Stimulated activated CD4-positive, alpha-beta T cell treated with anti-CD3 and anti-CD28 coated beads, Interleukin-2, amount 100 ng/mL, for 48 hours (primary cell): ENCODE measurements at regions not wholly inside any gene's neighbourhood (a gene's known extent, or its start where the extent isn't known, plus 50 kb on each side); places are given as distances from the start of the nearest gene placed in this dataset.

Experiments
- DNase-seq, 2 donors: peaks; one replicate each; pipeline ENCODE4 v3.0.0-alpha.2; 2020

DNA sequence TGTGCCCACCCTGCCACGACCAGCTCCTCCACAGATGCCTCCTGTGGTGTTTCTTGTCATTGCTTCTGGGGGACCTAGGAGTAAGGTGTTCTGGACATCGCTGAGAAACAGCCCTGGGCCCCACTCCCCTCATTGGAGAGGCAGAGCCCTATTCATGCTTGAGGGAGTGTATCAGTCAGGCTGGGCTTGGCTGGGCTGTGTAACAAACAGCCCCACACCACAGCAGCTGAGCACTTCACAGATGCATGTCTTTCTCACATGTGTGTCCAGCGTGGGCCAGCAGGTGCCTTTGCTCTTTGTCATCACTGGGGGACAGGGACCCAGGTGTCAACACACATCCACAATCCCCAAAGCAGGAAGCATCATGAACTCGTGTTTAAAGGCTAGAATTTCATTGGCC is 65.1 kb upstream of the FBRSL1 start:
- DNase-seq = no peak

DNA sequence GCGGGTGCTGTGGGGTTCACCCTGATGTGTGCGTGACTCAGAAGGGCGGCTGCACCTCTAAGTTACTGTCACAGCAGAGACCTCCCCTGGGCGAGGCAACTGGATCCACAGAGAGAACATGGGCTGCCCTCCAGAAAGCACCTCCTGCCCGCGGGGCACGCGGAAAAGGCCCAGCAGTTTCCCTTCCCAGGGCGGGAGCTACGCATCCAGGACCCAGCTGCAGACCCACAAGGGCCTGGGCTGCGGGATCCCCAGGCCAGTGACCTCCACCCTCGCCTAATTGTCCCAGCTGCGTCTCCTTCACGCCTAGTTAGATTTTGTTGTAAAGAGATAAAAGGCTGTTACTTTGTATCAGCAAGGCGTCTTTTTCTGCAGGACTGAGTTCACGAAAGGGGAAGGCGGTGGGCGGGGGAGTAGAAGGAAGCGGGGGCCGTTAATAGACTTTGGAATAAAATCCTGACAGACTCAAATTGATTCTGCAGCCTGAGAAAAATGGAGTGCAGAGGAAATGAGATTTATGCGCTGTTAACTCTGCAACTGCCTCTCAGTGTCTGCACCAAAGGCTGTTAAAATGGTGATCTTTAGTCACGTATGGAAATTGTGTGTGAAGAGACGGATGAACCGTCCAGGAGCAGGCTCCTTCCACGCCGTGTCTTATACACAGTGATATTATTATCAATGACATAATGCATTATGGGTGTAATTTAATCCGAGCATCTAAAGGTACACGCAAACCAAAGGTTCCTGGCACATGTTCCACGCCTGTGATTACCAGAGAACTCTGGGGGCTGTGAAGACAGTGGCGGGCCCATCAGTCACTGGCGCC is 65.9 kb upstream of the FBRSL1 start:
- no peak for DNase-seq

DNA sequence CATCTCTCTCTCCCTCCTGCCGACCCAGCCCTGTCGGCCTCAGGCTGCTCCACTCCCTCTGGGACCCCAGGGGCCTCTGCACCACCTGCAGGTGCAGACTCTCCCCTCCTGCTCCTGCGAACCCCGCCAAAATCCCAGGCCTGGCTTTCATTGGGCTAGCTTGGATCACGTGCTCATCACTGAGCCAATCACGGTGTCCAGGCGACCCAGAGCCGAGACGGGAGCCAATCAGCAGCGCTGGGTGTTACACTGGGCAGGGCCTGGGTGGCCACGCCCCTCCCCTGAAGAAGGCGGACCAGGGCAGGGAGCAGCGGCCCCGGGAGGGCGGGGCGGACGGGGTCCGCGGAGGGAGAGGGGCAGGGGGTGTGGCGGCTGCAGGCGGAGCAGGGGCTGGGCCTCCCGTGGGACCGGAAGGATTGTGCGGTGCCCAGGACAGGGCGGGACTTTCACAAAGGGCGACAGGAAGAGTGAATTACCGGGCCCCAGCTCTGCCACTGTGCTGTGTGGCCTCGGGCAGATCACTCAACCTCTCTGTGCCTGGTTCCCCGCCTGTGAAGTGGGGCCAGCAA is 66.6 kb upstream of the FBRSL1 start:
- no peak for DNase-seq

DNA sequence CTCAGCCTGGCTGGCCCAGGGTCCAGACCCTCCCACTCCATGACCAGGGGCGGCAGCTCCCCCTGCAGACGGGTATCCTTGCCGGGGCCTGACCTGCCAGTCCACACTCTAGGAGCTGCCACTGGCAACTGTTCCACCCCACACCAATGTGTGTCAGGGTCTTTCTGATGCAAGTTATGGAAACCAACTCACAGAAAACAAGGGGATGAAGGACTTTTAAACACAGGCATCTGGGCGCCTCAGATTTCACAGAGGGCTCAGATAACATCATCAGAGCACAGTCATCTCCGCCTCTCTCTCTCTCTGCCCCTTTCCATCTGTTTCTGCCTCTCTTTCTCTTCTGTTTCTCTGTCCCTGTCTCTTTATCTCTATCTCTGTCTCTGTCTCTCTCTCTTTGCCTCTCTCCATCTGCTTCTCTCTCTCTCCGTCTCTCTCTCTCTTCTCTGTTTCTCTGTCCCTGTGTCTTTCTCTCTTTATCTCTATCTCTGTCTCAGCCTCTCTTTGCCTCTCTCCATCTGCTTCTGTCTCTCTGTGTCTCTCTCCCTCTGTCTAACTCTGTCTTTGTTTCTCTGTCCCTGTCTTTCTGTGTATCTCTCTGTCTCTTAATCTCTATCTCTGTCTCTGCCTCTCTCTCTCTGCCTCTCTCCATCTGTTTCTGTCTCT is 67.4 kb upstream of the FBRSL1 start:
- no peak for DNase-seq

DNA sequence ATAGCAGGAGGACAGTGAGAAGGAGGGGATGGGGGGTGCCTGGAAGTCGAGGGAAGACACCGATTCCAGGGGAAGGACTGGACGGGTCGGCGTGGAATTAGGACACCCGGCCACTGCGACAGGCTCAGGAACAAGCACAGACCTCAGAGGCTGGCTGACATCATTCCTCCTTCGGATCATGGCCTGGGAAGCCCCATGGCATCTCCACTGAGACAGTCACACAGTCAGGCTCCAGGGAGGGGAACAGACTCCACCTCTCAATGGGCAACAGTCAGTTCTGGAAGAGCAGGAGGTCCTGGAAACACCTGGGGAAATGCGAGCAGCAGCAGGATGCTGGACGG is 67.9 kb upstream of the FBRSL1 start:
- no peak for DNase-seq

DNA sequence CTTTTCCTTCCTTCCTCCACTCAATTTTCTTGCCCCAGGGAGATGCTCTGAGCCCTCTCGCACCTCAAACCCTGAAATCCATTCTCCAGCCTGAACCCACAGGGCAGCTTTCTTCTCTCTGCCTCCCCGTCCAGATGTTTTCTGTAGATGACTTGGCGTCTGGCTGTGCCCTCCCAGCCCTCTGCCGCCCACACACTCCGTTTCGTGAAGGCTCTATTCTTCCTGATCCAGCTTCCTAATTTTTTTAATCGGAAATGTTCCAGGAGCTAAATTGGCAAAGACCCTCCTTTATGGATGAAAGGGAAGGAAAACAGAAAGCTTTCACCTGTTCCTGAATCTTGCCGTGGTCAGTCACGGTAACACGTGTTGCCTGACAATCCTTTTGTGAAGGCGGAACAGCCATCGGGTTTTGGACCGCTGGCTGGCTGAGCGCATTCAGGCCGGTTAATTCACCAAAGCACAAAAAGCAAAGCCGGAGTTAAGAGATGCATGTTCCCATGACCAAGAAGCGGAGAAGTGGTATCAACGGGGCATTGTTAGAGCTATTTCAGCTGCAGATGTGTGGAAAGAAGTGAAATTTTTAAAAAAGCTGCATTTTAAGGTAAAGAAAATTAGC is 70.2 kb upstream of the FBRSL1 start:
- DNase-seq = no peak

DNA sequence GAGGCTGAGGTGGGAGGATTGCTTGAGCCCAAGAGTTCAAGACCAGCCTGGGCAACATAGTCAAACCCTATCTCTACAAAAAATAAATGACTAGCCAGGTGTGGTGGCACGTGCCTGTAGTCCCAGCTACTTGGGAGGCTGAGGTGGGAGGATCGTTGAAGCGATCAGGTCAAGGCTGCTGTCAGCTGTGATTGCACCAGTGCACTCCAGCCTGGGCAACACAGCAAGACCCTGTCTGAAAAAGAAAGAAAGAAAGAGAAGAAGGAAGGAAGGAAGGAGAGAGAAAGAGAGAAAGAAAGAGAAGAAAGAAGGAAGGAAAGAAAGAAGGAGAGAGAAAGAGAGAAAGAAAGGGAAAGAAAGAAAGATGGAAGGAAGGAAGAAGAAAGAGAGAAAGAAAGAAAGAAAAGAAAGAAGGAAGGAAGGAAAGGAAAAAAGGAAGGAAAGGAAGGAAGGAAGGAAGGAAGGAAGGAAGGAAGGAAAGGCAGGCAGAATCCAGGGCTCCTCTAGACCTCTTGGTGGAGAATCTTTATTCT is 71.5 kb upstream of the FBRSL1 start:
- no peak for DNase-seq

DNA sequence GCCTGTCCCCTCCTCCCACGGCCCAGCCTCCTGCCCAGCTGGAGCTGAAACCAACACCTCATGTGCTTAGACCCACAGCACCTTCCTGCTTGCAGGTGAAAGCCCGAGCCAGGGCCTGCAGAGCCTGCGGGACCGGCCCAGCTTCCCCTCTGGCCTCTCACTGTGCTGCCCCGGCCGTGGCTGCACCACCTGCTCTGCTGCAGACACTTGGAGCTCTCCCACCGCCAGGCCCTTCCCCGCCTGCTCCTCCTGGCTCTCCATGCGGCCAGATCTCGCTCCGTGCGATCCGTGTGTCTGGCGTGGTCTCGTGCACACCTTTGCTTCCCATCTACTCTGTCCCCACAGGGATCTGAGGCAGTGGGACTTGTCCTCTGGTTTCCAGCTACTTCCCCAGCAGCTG is 72.2 kb upstream of the FBRSL1 start:
- DNase-seq = no peak

DNA sequence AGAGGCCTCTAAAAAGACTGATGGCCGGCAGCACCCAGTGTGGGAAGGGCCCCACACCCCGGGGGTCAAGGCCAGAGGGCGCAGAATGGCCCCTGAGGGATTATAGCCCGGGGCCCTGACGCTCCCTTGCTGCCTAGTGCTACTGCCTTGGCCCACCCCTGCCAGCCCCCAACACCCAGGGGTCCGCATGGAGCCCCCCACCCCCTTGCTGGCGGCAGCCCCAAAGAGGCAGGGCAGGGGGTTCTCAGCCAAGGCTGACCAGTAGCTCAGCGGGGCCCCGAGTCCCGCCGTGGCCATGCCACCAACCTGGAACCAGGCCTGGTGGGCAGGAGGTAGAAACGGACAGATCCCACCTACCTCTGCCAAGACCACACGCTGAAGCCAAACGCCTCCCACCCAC is 73.1 kb upstream of the FBRSL1 start:
- DNase-seq = no peak

DNA sequence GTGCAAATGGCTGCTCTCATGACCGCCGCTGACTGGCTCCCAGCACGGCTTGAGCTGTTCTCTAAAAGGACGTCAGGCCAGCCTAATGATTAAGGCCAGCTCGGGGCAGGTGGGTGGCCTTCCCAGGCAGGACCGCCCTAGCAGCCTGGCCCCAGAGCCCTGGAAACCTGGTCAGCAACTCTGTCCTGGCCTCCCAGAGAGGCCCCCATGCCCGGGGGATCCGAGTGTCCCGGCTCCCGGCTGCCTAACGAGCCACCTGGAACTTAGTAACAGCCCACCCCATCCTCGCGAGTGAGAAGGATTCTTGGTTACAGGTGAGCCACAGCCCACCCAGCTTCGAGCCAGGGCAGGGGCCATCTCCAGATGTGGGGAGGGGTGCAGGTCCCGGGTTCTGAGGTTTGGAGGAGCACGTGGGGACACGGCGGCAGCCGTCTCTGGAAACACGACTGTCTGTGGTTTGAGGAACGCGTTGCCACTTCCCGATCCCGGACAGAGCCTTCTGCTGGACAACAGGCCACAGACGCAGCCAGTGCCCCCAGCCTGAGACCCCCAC is 73.8 kb upstream of the FBRSL1 start:
- DNase-seq = no peak

DNA sequence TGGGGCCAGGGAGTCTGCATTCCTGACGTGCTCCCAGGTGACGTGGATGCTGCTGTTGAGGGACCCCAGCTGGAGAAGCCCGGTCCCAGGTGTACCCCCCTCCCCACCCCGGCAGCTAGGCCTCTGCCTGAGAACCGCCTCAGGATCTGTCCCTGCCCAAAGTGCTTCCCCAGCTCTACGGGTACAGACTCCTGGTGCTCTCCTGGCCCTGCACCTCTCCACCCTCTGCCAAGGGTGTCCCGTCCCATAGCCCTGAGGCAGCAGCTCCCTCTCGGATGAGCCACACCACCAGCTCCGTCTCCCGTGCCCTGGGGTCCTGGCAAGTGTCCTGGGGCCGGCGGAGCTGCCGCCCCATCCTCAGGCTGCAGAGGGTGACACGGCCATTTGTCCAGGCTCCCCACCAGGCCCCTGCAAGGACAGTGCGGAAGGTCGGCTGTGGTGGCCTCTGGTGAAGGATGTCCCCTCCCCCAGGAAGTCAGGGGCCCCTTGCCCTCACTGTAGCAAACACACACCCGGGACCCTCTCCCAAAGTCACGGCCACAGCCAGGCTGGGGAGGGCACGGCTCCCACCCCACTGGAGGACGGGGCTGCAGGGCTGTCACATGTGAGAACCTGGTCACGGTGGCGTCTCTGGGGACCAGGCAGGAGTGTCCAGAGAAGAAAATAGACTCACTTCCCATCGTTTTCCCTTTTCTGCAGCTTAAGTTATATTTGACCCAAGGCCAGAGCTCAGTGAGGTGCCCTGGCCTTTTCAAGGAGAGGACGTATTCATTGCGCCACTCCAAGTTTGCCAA is 74.4 kb upstream of the FBRSL1 start:
- no peak for DNase-seq

DNA sequence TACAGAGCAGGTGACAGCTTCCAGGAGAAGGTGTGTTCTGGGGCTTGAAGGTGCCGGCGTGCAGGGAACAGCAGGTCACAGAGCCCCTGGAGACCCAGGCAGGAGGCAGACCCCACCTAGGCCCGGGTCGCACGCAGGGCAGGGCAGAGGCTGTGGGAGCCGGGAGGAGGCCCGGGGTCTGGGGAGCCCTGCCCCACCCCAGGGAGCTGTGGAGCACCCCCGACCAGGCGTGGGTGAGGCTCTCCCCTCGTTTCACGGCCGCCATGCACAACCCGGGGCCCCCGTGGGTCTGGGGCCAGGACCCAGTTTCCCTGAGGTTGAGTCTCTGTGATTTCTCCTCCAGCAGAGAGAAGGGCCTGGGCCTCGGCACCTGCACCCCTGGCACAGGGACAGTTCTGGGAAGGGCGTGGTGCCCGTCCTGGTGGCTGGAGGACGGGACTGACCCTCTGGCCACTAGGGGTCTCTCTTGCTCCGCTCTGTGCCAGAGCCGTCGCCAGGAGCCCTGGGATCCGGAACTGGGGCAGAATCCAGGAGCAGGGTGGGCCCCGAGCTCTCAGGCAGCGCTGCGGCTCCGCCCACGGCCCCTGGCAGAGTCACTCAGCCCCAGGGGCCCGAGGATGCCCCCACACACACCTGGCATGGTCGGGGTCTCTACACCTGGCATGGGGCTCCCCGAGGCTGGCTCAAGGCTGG is 75.2 kb upstream of the FBRSL1 start:
- peak; percentile 76 to 81 for DNase-seq

DNA sequence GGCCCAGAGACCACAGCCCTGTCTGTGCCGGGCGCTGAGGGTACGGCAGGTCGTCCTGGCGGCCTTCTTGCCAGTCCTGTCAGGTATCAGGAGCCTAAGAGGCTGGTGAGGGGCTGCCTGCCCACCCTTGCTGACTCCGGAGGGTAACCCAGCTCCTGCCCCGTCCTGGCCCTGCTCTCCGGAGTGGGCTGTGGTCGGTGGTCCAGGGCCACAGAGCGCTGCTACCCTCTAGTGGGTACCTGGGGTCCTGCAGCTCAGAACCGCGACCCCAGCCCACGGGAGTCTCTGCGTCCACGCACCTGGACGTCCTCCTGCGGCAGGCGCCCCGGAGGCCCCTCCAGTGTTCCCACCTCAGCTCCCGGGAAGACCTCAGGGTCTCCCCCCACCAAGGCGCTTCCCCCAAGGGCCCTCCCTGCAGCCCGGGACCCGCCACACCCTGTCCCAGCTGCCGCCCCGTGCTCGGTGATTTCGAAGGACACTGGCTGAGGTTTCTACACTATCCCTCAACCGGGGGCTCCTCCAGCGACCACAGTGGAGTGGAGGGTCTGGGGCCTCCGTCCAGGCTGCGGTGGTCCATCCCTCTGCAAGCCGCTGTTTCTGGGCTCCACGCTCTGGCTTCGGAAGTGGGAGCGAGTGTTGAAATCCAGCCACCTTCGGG is 75.9 kb upstream of the FBRSL1 start:
- no peak for DNase-seq

DNA sequence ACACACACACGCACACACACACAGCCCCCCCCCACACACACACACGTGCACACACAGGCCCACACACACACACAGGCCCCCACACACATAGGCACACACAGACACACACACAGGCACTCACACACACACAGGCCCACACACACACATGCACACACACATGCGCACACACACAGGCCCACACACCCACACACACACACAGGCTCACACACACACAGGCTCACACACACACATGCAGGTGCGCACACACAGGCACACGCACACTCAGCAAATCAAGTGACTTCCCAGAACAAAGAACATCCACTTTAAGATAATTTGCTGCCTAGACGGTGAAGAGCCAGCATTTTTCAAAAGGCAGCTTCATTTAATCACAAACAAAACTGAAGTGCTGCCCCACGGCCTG is 78.5 kb upstream of the FBRSL1 start:
- DNase-seq = no peak

DNA sequence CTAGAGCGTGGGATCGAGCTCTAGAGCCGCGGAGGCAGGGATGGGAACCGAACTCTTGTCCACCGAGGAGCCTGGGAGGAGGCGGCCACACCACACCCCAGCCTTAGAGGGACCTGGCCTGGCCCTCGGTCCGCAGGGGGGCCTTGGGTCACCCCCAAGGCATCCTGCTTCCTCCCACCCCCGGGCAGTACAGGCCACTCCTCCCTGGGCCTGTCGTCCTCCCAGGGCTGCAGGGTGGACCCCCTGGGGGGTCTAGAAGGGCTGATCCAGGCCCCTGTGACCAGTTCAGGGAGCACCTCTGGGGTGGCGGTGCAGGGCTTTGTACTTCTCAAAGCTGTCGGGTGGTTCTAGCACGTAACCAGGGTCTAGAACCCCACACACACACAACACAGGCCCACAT is 79.1 kb upstream of the FBRSL1 start:
- DNase-seq = no peak

DNA sequence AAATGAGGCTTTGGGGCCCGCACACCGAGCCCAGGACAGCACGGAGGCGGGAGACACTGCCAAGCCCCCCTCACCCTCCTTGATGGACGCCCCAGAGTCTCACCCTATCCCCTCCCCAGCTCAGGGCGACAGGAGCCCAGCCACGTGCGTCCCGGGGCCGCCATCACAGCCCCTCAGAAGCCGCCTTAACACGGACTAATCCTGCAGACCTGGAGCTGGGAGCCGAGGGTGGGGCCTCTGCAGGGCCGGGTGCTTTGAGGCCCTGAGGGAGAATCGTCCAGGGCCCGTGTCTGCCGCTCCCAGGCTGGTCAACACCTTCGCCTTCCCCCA is 79.7 kb upstream of the FBRSL1 start:
- DNase-seq = no peak

DNA sequence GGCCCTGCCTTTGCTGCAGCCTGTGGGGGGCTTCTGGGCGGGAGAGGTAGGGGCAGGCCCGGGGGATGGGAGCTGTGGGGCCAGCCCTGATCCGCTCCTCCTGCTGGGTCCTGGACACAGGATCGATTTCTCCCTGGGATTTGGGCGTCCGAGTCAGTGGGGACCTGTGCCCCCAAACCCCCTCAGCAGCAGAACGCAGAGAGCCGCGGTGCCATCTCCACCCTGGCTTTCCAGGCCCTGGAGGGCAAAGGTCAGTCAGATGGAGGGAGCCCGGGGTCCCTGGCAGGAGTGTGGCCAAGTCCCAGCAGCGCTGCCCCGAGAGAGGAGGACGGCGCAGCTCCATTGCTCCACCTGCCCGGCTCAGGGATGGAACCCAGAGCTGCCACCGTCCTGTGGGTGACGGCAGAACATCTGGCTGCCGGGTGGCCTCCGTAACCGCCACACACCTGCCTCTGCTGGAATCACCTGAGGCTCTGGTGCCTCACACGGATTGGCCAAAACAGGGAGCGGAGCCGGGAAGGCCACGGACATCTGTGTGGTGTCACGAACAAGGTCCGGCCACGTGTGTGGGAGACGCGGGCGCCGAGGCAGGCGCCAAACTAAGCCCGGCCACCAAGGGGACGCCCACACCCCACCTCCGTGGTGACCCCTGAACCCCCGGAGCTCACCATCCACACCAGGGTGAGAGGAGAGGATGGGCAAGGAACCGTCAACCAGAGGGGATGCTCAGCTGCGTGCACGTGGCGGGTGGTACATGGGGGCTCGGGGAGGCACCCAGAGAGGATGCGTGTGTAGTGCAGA is 80.3 kb upstream of the FBRSL1 start:
- DNase-seq = no peak

DNA sequence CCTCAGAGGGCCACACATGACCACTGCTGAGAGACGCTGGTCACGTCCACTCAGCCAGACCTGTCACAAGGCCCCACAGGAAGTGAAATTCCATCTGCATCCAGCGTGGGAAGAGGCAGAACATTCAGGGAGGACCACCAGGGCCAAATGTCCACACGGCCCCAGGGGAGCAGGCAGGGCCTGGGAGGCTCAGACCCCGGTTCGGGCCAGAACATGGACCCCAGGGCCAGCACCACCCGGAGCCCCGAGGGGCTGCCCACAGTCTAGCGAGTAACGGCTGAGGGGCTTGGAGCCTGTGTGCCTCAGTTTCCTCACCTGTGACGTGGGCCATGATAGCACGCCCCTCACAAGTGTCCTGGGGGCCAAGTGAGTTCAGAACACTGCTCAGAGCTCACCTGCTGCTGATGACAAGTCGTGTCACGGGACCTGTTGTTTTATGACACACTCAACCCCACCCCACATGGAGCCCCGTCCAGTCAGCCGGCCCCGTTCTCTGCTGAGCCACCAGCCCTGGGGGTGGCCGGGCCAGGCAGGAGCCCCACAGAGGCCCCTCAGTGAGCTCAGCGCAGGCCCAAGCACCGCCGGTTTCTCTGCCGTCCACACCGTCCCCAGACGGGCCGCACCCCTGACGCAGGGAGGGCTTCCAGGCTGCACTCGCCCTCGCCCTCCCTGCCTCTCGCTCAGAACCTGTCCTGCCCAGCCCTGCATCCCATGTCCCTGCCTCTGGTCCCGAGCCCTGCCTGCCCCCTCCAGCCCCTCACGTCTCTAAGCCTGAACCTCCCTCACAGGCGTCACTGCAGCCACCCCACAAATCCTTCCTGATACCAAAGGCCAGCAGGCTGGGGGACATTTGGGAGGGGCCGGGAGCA is 79.5 kb upstream of the GALNT9 start:
- no peak for DNase-seq

DNA sequence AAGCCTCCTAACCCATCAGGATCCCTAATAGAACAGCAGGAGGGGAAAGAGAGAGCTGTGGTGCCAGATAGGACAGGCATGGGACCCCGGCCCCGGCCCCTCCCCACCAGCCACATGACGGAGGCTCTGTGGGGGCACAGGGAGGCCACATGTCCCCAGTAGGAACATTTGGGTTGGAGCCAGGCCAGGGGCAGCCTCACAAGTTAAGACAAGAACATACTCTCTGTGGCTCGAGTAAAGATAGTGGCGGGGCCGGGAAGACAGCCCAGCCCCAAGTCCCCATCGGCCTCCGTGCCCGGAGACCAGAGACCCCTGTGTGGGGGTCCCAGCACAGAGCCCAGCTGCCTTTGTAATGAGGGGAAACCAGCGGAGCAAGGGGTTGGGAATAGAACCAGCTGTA is 78.6 kb upstream of the GALNT9 start:
- DNase-seq = no peak
